ENCODE measurements at regions not wholly inside any gene's neighbourhood (a gene's known extent, or its start where the extent isn't known, plus 50 kb on each side); places are given as distances from the start of the nearest gene placed in this dataset.
A peak's percentile ranks its signal among the peaks of the same experiment; 100 is the strongest.

- Histone ChIP-seq H3K18ac (ENCODE audit: low read length) (no peak overlapping the region), H2BK12ac (ENCODE audit: low read length) (no peak overlapping the region), H3K27me3 (ENCODE audit: insufficient read depth, low read length) (no peaks in the 10 kb centered on the region), H3K36me3 (ENCODE audit: control insufficient read depth in 1 of 2, insufficient read depth in 2 of 2, low read length in 2 of 2) (no peaks in the 10 kb centered on the region), H3K79me1 (ENCODE audit: low read length) (no peaks in the 10 kb centered on the region), H2BK5ac (ENCODE audit: low read depth, low read length, poor library complexity) (no peak overlapping the region), H3K14ac (ENCODE audit: low read length) (no peak overlapping the region), H4K8ac (ENCODE audit: low read depth, low read length) (no peak overlapping the region), H3K4me1 (ENCODE audit: control insufficient read depth in 1 of 2, insufficient read depth in 2 of 2, low read length in 2 of 2) (no peaks in the 10 kb centered on the region), H2AK5ac (ENCODE audit: low read length) (no peak overlapping the region), H3K4me2 (ENCODE audit: low read length) (no peak overlapping the region), H4K91ac (ENCODE audit: low read depth, low read length) (no peak overlapping the region), H3K4ac (ENCODE audit: low read depth, low read length) (no peak overlapping the region), H4K12ac (ENCODE audit: low read depth, low read length) (no peak overlapping the region), H3K4me3 (ENCODE audit: low read depth, low read length) (no peak overlapping the region), H3K9ac (ENCODE audit: low read length) (no peak overlapping the region), H2AFZ (ENCODE audit: insufficient read depth, low read length, poor library complexity) (no peak overlapping the region), H3K27ac (ENCODE audit: low read depth, low read length) (no peak overlapping the region), H2BK120ac (ENCODE audit: insufficient read depth, low read length, poor library complexity) (no peak overlapping the region), H3K9me3 (ENCODE audit: insufficient read depth, low read depth, low read length) (peaks cover 48% of the 10 kb centered on the region), H3K23ac (ENCODE audit: low read length) (no peak overlapping the region), H3K79me2 (ENCODE audit: control insufficient read depth, insufficient read depth, low read length, poor library complexity) (no peaks in the 10 kb centered on the region)
- WGBS (ENCODE audit: extremely low coverage, insufficient coverage, insufficient read length): no CpG with 5 or more reads among the region's 6 CpGs
- DNase-seq: peak in 1 of 2 donors; percentile 21
Observed at GRCh38 chr14:105974902-105975301, 448.5 kb downstream of the TMEM121 start.

- Histone ChIP-seq H4K12ac (ENCODE audit: low read depth, low read length) (no peak overlapping the region), H3K79me1 (ENCODE audit: low read length) (no peaks in the 10 kb centered on the region)
Observed at GRCh38 chr14:105978618-105979295, 452.4 kb downstream of the TMEM121 start.

GRCh38 chr14:105979446-105979845 is 453.1 kb downstream of the TMEM121 start:
- no peak overlapping the region for H3K14ac ChIP-seq (ENCODE audit: low read length)
- H3K79me2 ChIP-seq (ENCODE audit: control insufficient read depth, insufficient read depth, low read length, poor library complexity): no peaks in the 10 kb centered on the region
- H2AFZ ChIP-seq (ENCODE audit: insufficient read depth, low read length, poor library complexity): no peak overlapping the region
- H3K23ac ChIP-seq (ENCODE audit: low read length): no peak overlapping the region
- H3K18ac ChIP-seq (ENCODE audit: low read length): no peak overlapping the region
- H4K91ac ChIP-seq (ENCODE audit: low read depth, low read length): no peak overlapping the region
- H3K27ac ChIP-seq (ENCODE audit: low read depth, low read length): no peak overlapping the region
- no peak overlapping the region for H2BK5ac ChIP-seq (ENCODE audit: low read depth, low read length, poor library complexity)
- WGBS (ENCODE audit: extremely low coverage, insufficient coverage, insufficient read length): no CpG with 5 or more reads among the region's 9 CpGs
- no peak overlapping the region for H3K9ac ChIP-seq (ENCODE audit: low read length)
- H3K4me2 ChIP-seq (ENCODE audit: low read length): no peak overlapping the region
- H3K79me1 ChIP-seq (ENCODE audit: low read length): no peaks in the 10 kb centered on the region
- no peak overlapping the region for H4K12ac ChIP-seq (ENCODE audit: low read depth, low read length)
- H3K4ac ChIP-seq (ENCODE audit: low read depth, low read length): no peak overlapping the region
- no peak overlapping the region for H2BK120ac ChIP-seq (ENCODE audit: insufficient read depth, low read length, poor library complexity)
- H3K36me3 ChIP-seq (ENCODE audit: control insufficient read depth in 1 of 2, insufficient read depth in 2 of 2, low read length in 2 of 2): no peaks in the 10 kb centered on the region
- no peak for DNase-seq
- no peak overlapping the region for H2BK12ac ChIP-seq (ENCODE audit: low read length)
- H3K4me3 ChIP-seq (ENCODE audit: low read depth, low read length): no peak overlapping the region
- no peaks in the 10 kb centered on the region for H3K4me1 ChIP-seq (ENCODE audit: control insufficient read depth in 1 of 2, insufficient read depth in 2 of 2, low read length in 2 of 2)
- no peak overlapping the region for H2AK5ac ChIP-seq (ENCODE audit: low read length)
- H3K27me3 ChIP-seq (ENCODE audit: insufficient read depth, low read length): no peaks in the 10 kb centered on the region
- H4K8ac ChIP-seq (ENCODE audit: low read depth, low read length): no peak overlapping the region
- H3K9me3 ChIP-seq (ENCODE audit: insufficient read depth, low read depth, low read length): peaks cover 43% of the 10 kb centered on the region

More at GRCh38 chr14:105978618-105979295, 452.4 kb downstream of the TMEM121 start:
- H3K4me2 ChIP-seq (ENCODE audit: low read length): no peak overlapping the region
- H3K9ac ChIP-seq (ENCODE audit: low read length): no peak overlapping the region
- WGBS (ENCODE audit: extremely low coverage, insufficient coverage, insufficient read length): no CpG with 5 or more reads among the region's 26 CpGs
- H3K14ac ChIP-seq (ENCODE audit: low read length): no peak overlapping the region
- H3K9me3 ChIP-seq (ENCODE audit: insufficient read depth, low read depth, low read length): peaks cover 46% of the 10 kb centered on the region
- no peak overlapping the region for H2AK5ac ChIP-seq (ENCODE audit: low read length)
- no peak overlapping the region for H3K4ac ChIP-seq (ENCODE audit: low read depth, low read length)
- H3K27ac ChIP-seq (ENCODE audit: low read depth, low read length): no peak overlapping the region
- no peaks in the 10 kb centered on the region for H3K4me1 ChIP-seq (ENCODE audit: control insufficient read depth in 1 of 2, insufficient read depth in 2 of 2, low read length in 2 of 2)
- H4K91ac ChIP-seq (ENCODE audit: low read depth, low read length): no peak overlapping the region
- H2AFZ ChIP-seq (ENCODE audit: insufficient read depth, low read length, poor library complexity): no peak overlapping the region
- H4K8ac ChIP-seq (ENCODE audit: low read depth, low read length): no peak overlapping the region
- no peak overlapping the region for H2BK12ac ChIP-seq (ENCODE audit: low read length)
- no peaks in the 10 kb centered on the region for H3K36me3 ChIP-seq (ENCODE audit: control insufficient read depth in 1 of 2, insufficient read depth in 2 of 2, low read length in 2 of 2)
- H3K79me2 ChIP-seq (ENCODE audit: control insufficient read depth, insufficient read depth, low read length, poor library complexity): no peaks in the 10 kb centered on the region
- no peaks in the 10 kb centered on the region for H3K27me3 ChIP-seq (ENCODE audit: insufficient read depth, low read length)
- no peak overlapping the region for H3K18ac ChIP-seq (ENCODE audit: low read length)
- H3K23ac ChIP-seq (ENCODE audit: low read length): no peak overlapping the region
- H2BK5ac ChIP-seq (ENCODE audit: low read depth, low read length, poor library complexity): no peak overlapping the region
- H2BK120ac ChIP-seq (ENCODE audit: insufficient read depth, low read length, poor library complexity): no peak overlapping the region
- H3K4me3 ChIP-seq (ENCODE audit: low read depth, low read length): no peak overlapping the region
- DNase-seq: no peak

GRCh38 chr14:105980224-105980623 is 453.8 kb downstream of the TMEM121 start:
- no CpG with 5 or more reads among the region's 10 CpGs for WGBS (ENCODE audit: extremely low coverage, insufficient coverage, insufficient read length)

More at GRCh38 chr14:105980224-105980623, 453.8 kb downstream of the TMEM121 start:
- no peak overlapping the region for H3K9ac ChIP-seq (ENCODE audit: low read length)
- H2BK5ac ChIP-seq (ENCODE audit: low read depth, low read length, poor library complexity): no peak overlapping the region
- H3K18ac ChIP-seq (ENCODE audit: low read length): no peak overlapping the region
- H3K36me3 ChIP-seq (ENCODE audit: control insufficient read depth in 1 of 2, insufficient read depth in 2 of 2, low read length in 2 of 2): no peaks in the 10 kb centered on the region
- H3K23ac ChIP-seq (ENCODE audit: low read length): no peak overlapping the region
- no peak overlapping the region for H3K4me3 ChIP-seq (ENCODE audit: low read depth, low read length)
- H2AFZ ChIP-seq (ENCODE audit: insufficient read depth, low read length, poor library complexity): no peak overlapping the region
- no peak overlapping the region for H3K14ac ChIP-seq (ENCODE audit: low read length)
- H3K4me1 ChIP-seq (ENCODE audit: control insufficient read depth in 1 of 2, insufficient read depth in 2 of 2, low read length in 2 of 2): no peaks in the 10 kb centered on the region
- H4K91ac ChIP-seq (ENCODE audit: low read depth, low read length): no peak overlapping the region
- no peak overlapping the region for H3K4ac ChIP-seq (ENCODE audit: low read depth, low read length)
- no peaks in the 10 kb centered on the region for H3K79me1 ChIP-seq (ENCODE audit: low read length)
- H2BK120ac ChIP-seq (ENCODE audit: insufficient read depth, low read length, poor library complexity): no peak overlapping the region
- H2AK5ac ChIP-seq (ENCODE audit: low read length): no peak overlapping the region
- no peak overlapping the region for H3K27ac ChIP-seq (ENCODE audit: low read depth, low read length)
- H3K4me2 ChIP-seq (ENCODE audit: low read length): no peak overlapping the region
- DNase-seq: no peak
- peaks cover 41% of the 10 kb centered on the region for H3K9me3 ChIP-seq (ENCODE audit: insufficient read depth, low read depth, low read length)
- no peak overlapping the region for H4K12ac ChIP-seq (ENCODE audit: low read depth, low read length)
- no peaks in the 10 kb centered on the region for H3K27me3 ChIP-seq (ENCODE audit: insufficient read depth, low read length)
- H3K79me2 ChIP-seq (ENCODE audit: control insufficient read depth, insufficient read depth, low read length, poor library complexity): no peaks in the 10 kb centered on the region
- no peak overlapping the region for H4K8ac ChIP-seq (ENCODE audit: low read depth, low read length)
- H2BK12ac ChIP-seq (ENCODE audit: low read length): no peak overlapping the region
